ENCODE measurements at regions not wholly inside any gene's neighbourhood (a gene's known extent, or its start where the extent isn't known, plus 50 kb on each side); places are given as distances from the start of the nearest gene placed in this dataset.

GRCh38 chr19:30304540-30304939, 67.6 kb upstream of the ZNF536 start:
- 62 to 71% methylated on average over 6 of the region's 6 CpGs for WGBS, 2 donors
- DNase-seq (no peak), ATAC-seq (no peak)
- Histone ChIP-seq H3K27me3 (no peaks in the 10 kb centered on the region), H3K9me3 (no peaks in the 10 kb centered on the region), H3K27ac (no peak overlapping the region), H3K4me3 (no peak overlapping the region), H3K4me1 (no peaks in the 10 kb centered on the region), H3K36me3 (replicated peaks in 1 of 2; ENCODE audit: insufficient read depth in 1 of 2, low read depth in 2 of 2) (no peaks in the 10 kb centered on the region)
- intact Hi-C loops (cut with DNase I): no loop called here
- TF ChIP-seq CTCF (IDR thresholded peaks at IDR 0.05) (no peak), POLR2A (IDR thresholded peaks at IDR 0.05) (no peak)

DNA sequence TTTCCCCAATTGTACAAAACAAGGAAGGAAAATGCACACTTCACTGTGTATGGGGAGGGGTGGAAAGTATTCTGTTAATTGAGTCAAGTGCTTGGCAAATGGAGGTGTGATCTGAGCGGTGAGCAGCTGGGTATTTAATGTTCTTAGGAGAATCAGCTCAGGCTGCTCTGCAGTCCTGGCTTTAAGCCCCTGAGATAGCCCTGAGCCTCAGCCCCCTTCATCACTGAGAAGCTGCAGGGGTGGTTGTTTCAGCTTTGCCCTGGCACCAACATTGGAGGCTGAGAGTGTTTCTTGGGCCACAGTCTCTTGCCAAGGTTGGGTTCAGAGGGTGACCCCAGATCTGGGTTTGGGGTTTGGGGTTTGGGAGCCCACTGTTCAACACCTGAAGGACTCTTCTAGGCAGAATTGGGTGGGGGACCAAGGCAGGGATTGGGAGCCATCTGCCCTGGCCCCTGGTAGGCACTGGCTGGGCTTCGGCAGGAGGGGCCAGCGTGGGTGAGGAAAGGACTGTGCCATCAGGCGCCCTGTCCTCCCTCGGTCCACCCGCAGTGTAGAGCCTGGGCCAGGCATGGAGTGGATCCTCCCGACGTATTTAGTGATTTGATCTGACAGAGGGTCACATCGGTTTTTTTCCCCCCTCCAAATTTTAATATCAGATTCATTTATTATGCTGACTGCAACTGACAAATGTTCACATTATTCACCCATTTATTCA, 66.7 kb upstream of the ZNF536 start:
- intact Hi-C loops (cut with DNase I): no loop called here
- Histone ChIP-seq H3K9me3 (no peaks in the 10 kb centered on the region), H3K27ac (no peak overlapping the region), H3K27me3 (peaks cover 0 to 4% of the 10 kb centered on the region in 2 donors), H3K4me1 (no peaks in the 10 kb centered on the region), H3K4me3 (no peak overlapping the region), H3K36me3 (replicated peaks in 1 of 2; ENCODE audit: insufficient read depth in 1 of 2, low read depth in 2 of 2) (no peaks in the 10 kb centered on the region)
- TF ChIP-seq POLR2A (IDR thresholded peaks at IDR 0.05): no peak
- no peak for TF ChIP-seq CTCF (IDR thresholded peaks at IDR 0.05)
- ATAC-seq (no peak), DNase-seq (no peak)
- WGBS, 2 donors: 59 to 70% methylated on average over 8 to 9 of the region's 9 CpGs

DNA sequence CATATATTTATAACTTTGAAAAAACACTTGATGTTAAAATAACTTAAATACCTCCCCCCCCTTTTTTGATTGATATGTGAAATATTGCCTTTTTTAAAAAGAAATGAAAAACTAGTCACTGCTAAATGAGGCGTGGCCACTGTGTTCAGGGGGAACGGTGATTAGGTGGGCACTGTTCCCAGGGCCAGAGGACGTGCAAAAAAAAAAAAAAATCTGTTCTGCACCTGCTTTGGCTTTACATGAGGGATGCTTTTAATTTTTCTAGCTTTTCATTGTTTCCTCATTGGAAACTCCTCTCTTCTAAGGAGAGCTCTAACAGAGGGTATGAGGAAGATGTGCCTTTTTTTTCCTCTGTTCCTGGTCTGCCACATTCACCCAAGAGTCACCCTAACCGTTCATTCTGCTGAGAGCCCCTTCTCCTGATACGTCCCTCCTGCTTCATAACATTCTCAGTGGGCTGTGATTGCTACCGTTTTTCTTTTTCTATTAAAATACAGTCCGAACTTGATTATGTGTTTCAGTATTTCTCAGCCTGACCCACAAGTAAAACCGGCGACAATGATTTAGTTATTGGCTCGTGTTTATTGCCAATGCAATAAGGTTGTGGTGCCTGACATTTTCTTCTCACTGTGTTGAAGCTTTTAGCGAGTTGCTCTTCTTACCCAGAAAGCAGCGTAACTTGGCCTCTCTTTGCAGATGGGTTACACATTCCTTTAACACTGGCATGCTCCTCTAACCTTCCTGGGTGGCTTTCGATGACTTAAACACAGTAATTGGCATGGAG, 64.8 kb upstream of the ZNF536 start:
- DNase-seq (no peak), ATAC-seq (no peak)
- Histone ChIP-seq H3K36me3 (replicated peaks in 1 of 2; ENCODE audit: insufficient read depth in 1 of 2, low read depth in 2 of 2) (no peaks in the 10 kb centered on the region), H3K9me3 (no peaks in the 10 kb centered on the region), H3K4me1 (no peaks in the 10 kb centered on the region), H3K27ac (no peak overlapping the region), H3K4me3 (no peak overlapping the region), H3K27me3 (peaks cover 0 to 6% of the 10 kb centered on the region in 2 donors)
- 48 to 51% methylated on average over 13 of the region's 13 CpGs for WGBS, 2 donors
- intact Hi-C loops (cut with DNase I): no loop called here
- TF ChIP-seq POLR2A (IDR thresholded peaks at IDR 0.05) (no peak), CTCF (IDR thresholded peaks at IDR 0.05) (no peak)

- TF ChIP-seq POLR2A (IDR thresholded peaks at IDR 0.05) (no peak), CTCF (IDR thresholded peaks at IDR 0.05) (no peak)
- Histone ChIP-seq H3K36me3 (replicated peaks in 1 of 2; ENCODE audit: insufficient read depth in 1 of 2, low read depth in 2 of 2) (no peaks in the 10 kb centered on the region), H3K27ac (no peak overlapping the region), H3K4me1 (no peaks in the 10 kb centered on the region), H3K4me3 (no peak overlapping the region), H3K27me3 (peaks cover 0 to 6% of the 10 kb centered on the region in 2 donors), H3K9me3 (no peaks in the 10 kb centered on the region)
- no peak for ATAC-seq
- intact Hi-C loops (cut with DNase I): no loop called here
- no peak for DNase-seq
- WGBS, 2 donors: 34 to 37% methylated on average over 6 of the region's 6 CpGs
Measured at GRCh38 chr19:30309176-30309575, 63.0 kb upstream of the ZNF536 start.

Measured in body of pancreas (tissue), 4 donors.